NCI-H510A treated with DMSO at 0.1 percent for 48 hours (cell line): ENCODE measurements at regions not wholly inside any gene's neighbourhood (a gene's known extent, or its start where the extent isn't known, plus 50 kb on each side); places are given as distances from the start of the nearest gene placed in this dataset.

Source experiments
- DNase-seq: peaks from one replicate; lab custom pipeline; 2025; lab: John Stamatoyannopoulos, UW

GRCh38 chr14:27387463-27387862 lies 789.6 kb upstream of the NOVA1 start:
- no peak for DNase-seq

- DNase-seq, result no peak
Measured at GRCh38 chr14:27389402-27389801, 791.6 kb upstream of the NOVA1 start.

DNA sequence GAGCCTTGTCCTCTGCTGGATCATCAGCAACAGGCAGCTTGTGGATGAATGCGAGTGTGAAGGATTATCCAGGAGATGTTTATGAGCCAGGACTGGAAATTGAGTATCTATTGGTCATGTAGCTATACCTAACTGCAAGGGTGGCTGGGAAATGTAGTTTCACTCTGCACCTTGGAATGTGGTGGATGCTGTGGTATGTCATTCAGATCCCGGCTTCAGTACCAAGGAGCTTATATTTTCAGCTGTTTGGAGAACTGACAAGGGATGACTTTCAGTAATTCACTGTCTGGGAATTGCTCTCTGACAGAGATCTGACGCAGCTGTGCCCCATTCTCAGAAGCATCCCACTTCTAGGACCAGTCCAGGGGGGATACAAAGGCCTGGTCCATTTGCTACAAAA lies 792.3 kb upstream of the NOVA1 start:
- no peak for DNase-seq

DNA sequence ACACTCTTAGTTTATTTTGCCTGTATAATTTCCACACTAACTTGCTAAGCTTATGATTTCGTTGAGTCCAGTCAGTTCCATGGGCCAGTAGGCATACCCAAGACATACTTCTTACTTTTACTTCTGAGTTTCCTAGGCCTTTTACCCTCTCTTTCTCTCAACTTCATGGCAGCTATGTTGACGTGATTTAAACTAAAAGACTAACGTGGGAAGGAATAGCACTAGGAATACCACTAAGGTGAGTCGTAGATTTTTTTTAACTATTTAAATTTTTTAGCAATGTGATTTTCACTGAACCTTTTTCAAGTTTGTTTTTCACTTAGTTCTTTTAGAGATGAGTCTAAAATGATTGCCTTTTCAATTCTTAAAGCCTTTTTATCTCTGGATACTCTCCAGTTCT lies 793.5 kb upstream of the NOVA1 start:
- no peak for DNase-seq

DNA sequence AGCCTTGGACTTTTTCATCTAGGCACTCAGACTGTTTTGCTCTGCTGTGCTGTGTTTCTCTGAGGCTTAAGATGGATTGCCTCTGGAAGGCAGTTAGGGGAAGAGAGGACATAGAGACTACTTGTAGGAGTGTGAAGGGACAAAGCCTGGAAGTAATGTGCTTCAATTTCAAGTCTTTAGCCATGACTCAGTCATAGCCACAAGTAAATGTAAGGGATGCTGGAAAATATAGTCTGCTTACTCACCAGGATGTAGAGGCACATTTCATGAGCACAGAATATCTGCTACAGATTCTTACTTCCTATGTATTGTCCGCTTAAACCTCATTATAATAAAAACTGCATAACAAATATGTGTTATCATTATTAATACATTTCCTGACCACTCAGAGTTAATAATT lies 794.3 kb upstream of the NOVA1 start:
- no peak for DNase-seq

DNA sequence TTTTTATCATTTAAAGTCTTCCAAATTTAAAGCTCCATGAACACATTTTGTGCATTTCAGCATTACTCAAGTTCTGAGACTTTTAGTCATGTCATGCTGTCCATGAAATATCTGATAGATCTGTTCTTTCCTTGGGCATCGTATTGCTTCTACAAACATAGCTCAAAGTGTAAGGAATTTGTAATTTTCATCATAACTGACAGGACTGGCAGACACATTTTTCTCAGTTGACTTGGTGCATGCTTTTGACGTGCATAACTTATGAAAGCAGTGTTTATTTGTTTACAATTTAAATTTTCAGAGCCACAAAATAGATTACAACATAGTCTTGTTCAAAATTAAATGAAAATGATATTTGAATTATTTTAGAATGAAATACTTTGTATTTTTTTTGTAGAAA lies 812.1 kb upstream of the NOVA1 start:
- DNase-seq, result no peak

DNA sequence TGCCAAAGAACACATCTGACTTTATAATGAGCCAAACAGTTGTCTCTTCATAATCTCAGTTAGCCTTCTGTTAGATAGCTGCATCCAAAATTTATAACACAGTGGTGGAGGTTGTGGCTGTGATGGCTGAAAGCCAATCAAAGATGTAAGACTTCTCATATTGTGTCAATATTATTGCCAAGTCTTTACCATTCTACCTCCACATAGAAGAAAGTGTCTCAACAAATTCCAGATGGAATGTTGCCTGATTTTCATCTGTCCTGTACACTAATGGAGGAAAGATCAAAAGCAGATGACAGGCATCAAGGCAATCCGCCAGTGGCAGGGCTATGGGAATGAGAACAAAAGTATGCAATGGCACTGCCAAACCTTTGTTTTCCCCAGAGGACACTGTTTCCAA lies 813.1 kb upstream of the NOVA1 start:
- DNase-seq, result no peak

DNA sequence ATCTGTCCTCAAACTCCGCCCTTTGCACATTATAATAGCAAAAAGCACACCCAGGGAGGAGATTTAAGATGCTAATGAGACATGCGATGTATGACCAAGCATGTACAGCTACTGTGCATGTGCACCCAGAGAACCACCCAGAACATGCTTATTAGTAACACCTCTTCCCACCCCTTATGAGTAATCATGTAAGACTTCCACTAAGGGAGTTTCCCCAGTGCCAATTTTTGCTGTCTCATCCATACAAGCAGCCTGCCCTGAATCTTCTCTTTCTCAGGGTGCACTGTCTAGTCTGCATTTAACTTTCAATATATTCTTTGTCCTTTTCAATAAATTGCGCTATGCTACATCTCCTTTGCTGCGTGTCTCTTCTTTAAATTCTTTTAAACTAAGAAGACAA lies 830.0 kb upstream of the NOVA1 start:
- no peak for DNase-seq

- DNase-seq, result no peak
Measured at GRCh38 chr14:27435923-27436670, 838.3 kb upstream of the NOVA1 start.

- DNase-seq, result no peak
Measured at GRCh38 chr14:27484633-27485032, 886.8 kb upstream of the NOVA1 start.

GRCh38 chr14:27485193-27485592 lies 887.4 kb upstream of the NOVA1 start:
- no peak for DNase-seq

GRCh38 chr14:27506272-27506671 lies 908.4 kb upstream of the NOVA1 start:
- no peak for DNase-seq

- DNase-seq, result peak; percentile 77
Measured at GRCh38 chr14:27528328-27528727, 930.5 kb upstream of the NOVA1 start.

GRCh38 chr14:27536748-27537147 lies 938.9 kb upstream of the NOVA1 start:
- no peak for DNase-seq

DNA sequence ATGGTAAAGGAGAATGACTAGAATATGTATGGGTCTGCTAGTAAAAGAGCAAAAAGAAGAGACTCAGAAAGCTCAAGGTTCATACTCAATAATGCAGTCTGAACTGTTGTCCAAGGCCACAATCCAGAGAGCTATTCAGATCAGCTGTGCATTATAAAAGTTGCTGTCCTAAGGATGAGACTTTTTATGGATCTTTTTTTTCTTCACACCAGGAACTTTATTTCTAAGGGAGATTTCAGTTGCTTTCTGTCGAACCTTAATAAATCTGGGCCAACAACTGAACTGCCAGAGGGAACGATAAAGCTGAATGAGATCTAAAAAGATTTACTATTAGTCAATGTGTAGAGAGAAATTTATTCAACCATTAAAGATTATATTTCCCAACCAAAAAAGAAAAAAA lies 948.3 kb upstream of the NOVA1 start:
- DNase-seq, result no peak

DNA sequence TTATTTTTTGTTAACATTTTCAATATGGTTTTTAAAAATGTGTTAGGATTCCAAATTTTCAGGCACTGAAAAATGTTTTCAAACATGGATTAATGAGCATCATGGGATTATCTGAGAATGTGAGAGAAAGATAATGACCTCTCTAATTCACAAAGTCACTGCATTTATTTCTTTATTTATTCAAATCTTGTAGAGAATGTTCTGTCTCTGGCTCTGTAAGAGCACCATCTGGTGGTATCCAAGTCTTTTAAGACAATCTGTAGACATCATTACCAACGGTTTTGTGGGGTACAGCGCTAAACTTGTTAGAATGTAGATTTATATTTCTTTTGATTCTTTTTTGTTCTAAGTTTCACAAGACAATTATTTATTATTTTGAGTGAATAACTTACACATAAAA lies 956.0 kb upstream of the NOVA1 start:
- DNase-seq, result no peak

DNA sequence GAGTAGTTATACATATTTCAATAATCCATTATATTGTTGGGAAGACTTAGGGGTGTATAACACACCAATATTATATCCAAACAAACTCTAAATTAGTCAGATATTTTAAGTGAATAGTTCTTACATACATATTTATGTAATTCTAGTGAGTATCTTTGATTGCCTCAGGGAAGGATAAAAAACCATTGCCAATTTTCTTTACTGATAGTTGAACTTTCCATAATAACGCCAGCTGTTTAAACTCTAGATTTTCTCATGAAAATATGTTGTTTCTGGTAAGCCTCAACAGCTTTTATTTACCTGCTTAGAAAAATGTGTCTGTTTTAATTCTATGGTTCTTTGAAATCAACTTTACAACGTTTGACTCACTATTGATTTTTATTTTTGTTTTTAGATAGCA lies 959.6 kb upstream of the NOVA1 start:
- DNase-seq, result no peak

GRCh38 chr14:27559848-27560247 lies 962.0 kb upstream of the NOVA1 start:
- DNase-seq, result no peak

GRCh38 chr14:27566843-27567382 lies 969.1 kb upstream of the NOVA1 start:
- DNase-seq, result no peak

DNA sequence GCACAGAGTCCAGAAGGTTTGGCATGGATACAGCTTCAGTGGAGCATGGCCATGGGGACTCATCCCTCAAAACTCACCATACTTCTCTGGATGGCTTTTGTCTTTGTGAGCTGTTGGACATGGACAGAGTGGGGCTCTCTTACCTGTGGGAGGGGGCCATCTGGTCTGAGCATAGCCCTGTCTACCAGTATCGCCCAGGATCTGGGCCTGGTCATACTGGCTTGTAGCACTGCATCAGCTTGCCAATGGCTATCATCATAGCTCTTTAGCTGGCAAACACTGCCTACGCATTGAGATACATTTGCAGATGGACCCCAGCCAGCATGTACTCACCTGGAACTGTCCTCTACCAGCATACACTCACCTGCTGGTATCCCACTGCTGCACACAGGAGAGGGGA lies 975.2 kb upstream of the NOVA1 start:
- no peak for DNase-seq

DNA sequence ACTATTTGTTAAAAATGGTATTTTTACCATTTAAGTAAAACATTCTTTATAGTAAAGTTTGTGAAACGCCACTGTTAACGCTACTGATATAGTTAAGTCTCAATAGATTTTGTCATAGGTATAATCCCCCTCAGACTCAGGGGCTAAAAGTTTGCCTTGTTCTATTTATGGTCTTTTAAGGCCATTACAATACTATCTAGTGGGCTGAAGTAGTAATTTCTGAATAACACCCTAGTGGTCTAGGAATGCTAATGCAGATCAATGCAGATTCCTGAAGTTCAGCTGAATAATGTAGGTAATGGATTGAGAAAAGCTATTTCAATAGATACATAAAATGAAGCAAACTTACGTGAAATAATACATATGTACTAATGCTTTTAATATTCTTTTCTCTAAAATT lies 989.3 kb upstream of the NOVA1 start:
- DNase-seq, result no peak

DNA sequence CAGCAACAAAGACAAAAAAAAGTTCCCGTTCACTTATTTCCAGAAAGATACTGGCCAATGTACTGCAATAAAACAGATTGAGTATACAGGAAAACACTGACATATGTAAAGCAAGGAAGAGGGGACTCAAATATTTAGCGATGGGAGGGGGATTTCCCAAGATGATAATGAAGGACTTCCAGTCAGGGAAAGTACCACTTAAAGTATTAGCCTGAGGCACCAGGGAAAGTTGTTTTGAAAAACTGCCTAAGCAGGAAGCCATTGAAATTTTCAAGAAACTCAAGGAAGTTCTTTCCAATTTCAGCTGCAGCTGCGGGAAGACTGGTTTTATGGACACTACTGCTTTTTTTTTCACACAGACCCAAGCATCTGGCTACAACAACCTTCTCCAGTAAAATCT lies 1007.4 kb upstream of the NOVA1 start:
- DNase-seq, result no peak

- DNase-seq, result no peak
Measured at GRCh38 chr14:27608377-27608776, 1010.5 kb upstream of the NOVA1 start.

GRCh38 chr14:27612121-27612520 lies 1014.3 kb upstream of the NOVA1 start:
- no peak for DNase-seq
